ENCODE measurements at regions not wholly inside any gene's neighbourhood (a gene's known extent, or its start where the extent isn't known, plus 50 kb on each side); places are given as distances from the start of the nearest gene placed in this dataset.

- no peak for TF ChIP-seq TCF12 (IDR thresholded peaks at IDR 0.05; ENCODE audit: low read depth)
- no peak for TF ChIP-seq ZBTB7A (IDR thresholded peaks at IDR 0.05; ENCODE audit: low read depth)
- TF ChIP-seq REST (IDR thresholded peaks at IDR 0.05; ENCODE audit: low read depth) = no peak
- TF ChIP-seq EGR1 (IDR thresholded peaks at IDR 0.05) = no peak
- TF ChIP-seq, protein P1, sequence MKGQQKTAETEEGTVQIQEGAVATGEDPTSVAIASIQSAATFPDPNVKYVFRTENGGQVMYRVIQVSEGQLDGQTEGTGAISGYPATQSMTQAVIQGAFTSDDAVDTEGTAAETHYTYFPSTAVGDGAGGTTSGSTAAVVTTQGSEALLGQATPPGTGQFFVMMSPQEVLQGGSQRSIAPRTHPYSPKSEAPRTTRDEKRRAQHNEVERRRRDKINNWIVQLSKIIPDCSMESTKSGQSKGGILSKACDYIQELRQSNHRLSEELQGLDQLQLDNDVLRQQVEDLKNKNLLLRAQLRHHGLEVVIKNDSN (IDR thresholded peaks at IDR 0.05) = no peak
- TF ChIP-seq TAF1 (IDR thresholded peaks at IDR 0.05; ENCODE audit: low read depth) = no peak
- TF ChIP-seq MAX (IDR thresholded peaks at IDR 0.05) = no peak
- no peak for TF ChIP-seq NFIC (IDR thresholded peaks at IDR 0.05)
- TF ChIP-seq CEBPB (IDR thresholded peaks at IDR 0.05) = no peak
- no peak for TF ChIP-seq YY1 (IDR thresholded peaks at IDR 0.05; ENCODE audit: low read depth)
- no peak for TF ChIP-seq FOXM1 (IDR thresholded peaks at IDR 0.05; ENCODE audit: borderline replicate concordance, low read depth)
- no peak for TF ChIP-seq EP300 (IDR thresholded peaks at IDR 0.05; ENCODE audit: borderline replicate concordance)
- no peak for TF ChIP-seq CREB1 (IDR thresholded peaks at IDR 0.05; ENCODE audit: low read depth)
- no peak for TF ChIP-seq RAD21 (IDR thresholded peaks at IDR 0.05; ENCODE audit: low read depth)
- TF ChIP-seq TEAD4 (IDR thresholded peaks at IDR 0.05) = no peak
Observed at GRCh38 chr6:85396159-85396808, 53.6 kb upstream of the NT5E start.

- TF ChIP-seq RAD21 (IDR thresholded peaks at IDR 0.05; ENCODE audit: low read depth) (no peak), YY1 (IDR thresholded peaks at IDR 0.05; ENCODE audit: low read depth) (no peak), TEAD4 (IDR thresholded peaks at IDR 0.05) (no peak), FOXM1 (IDR thresholded peaks at IDR 0.05; ENCODE audit: borderline replicate concordance, low read depth) (no peak), REST (IDR thresholded peaks at IDR 0.05; ENCODE audit: low read depth) (no peak), TCF12 (IDR thresholded peaks at IDR 0.05; ENCODE audit: low read depth) (no peak), EGR1 (IDR thresholded peaks at IDR 0.05) (no peak), EP300 (IDR thresholded peaks at IDR 0.05; ENCODE audit: borderline replicate concordance) (no peak)
Observed at GRCh38 chr6:85395746-85396145, 54.1 kb upstream of the NT5E start.

GRCh38 chr6:85394853-85395538 is 54.9 kb upstream of the NT5E start:
- no peak for TF ChIP-seq TAF1 (IDR thresholded peaks at IDR 0.05; ENCODE audit: low read depth)

DNA sequence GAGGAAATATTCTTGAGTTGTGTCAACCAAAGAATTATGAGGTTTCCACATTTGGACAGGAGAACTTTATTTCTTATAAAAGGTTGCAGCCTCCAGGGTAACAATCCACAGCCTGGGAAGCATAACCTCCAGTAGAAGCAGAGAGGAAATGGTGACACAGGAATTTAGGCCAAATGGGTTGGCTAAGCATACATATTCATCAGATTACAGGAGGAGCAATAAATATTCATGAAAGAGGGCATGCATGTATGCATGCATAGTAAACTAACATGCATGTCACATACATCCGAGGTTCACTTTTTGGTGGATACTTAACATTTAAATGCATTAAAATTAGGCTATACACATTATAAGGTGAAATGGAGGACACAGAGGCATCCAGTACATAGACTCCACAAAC is 55.7 kb upstream of the NT5E start:
- TF ChIP-seq TAF1 (IDR thresholded peaks at IDR 0.05; ENCODE audit: low read depth) = no peak
- no peak for TF ChIP-seq ZBTB7A (IDR thresholded peaks at IDR 0.05; ENCODE audit: low read depth)
- TF ChIP-seq EGR1 (IDR thresholded peaks at IDR 0.05) = no peak
- no peak for TF ChIP-seq RAD21 (IDR thresholded peaks at IDR 0.05; ENCODE audit: low read depth)
- TF ChIP-seq YY1 (IDR thresholded peaks at IDR 0.05; ENCODE audit: low read depth) = no peak
- no peak for TF ChIP-seq MAX (IDR thresholded peaks at IDR 0.05)
- TF ChIP-seq NFIC (IDR thresholded peaks at IDR 0.05) = no peak
- TF ChIP-seq CEBPB (IDR thresholded peaks at IDR 0.05) = no peak
- TF ChIP-seq EP300 (IDR thresholded peaks at IDR 0.05; ENCODE audit: borderline replicate concordance) = no peak
- no peak for TF ChIP-seq CREB1 (IDR thresholded peaks at IDR 0.05; ENCODE audit: low read depth)
- no peak for TF ChIP-seq TCF12 (IDR thresholded peaks at IDR 0.05; ENCODE audit: low read depth)
- TF ChIP-seq REST (IDR thresholded peaks at IDR 0.05; ENCODE audit: low read depth) = no peak
- TF ChIP-seq, protein P1 (IDR thresholded peaks at IDR 0.05) = no peak
- no peak for TF ChIP-seq FOXM1 (IDR thresholded peaks at IDR 0.05; ENCODE audit: borderline replicate concordance, low read depth)
- no peak for TF ChIP-seq TEAD4 (IDR thresholded peaks at IDR 0.05)

Data from Ishikawa (cell line).